HG02852 (cell line): ENCODE measurements at regions not wholly inside any gene's neighbourhood (a gene's known extent, or its start where the extent isn't known, plus 50 kb on each side); places are given as distances from the start of the nearest gene placed in this dataset.
"Not testable (repeated sequence)": the region's sequence is repeated elsewhere in the genome, so short reads cannot be mapped to it uniquely, and the experiment has no call there.

Experiments used
- ATAC-seq: cut with Tn5 transposase; IDR thresholded peaks from one replicate; pipeline ENCODE4 v1.9.1; 2021; ENCODE audit warnings: mild to moderate bottlenecking, moderate library complexity; ENCODE audit not compliant: unreplicated experiment

- ATAC-seq: no peak
These were observed 143.7 kb downstream of the TM2D1 start for GRCh38 chr1:61581251-61581650.

- ATAC-seq: no peak
These were observed 144.5 kb downstream of the TM2D1 start for GRCh38 chr1:61580417-61580816.

- no peak for ATAC-seq
These were observed 145.1 kb downstream of the TM2D1 start for GRCh38 chr1:61579802-61580201.

- no peak for ATAC-seq
These were observed 152.9 kb downstream of the TM2D1 start for GRCh38 chr1:61572046-61572445.

- ATAC-seq: no peak
These were observed 154.8 kb downstream of the TM2D1 start for GRCh38 chr1:61570191-61570590.

- no peak for ATAC-seq
These were observed 155.7 kb downstream of the TM2D1 start for GRCh38 chr1:61569303-61569621.

GRCh38 chr1:61568460-61569302 is 156.3 kb downstream of the TM2D1 start:
- no peak for ATAC-seq

- ATAC-seq: no peak
These were observed 158.8 kb downstream of the TM2D1 start for GRCh38 chr1:61566177-61566576.

GRCh38 chr1:61563611-61564010 is 161.3 kb downstream of the TM2D1 start:
- no peak for ATAC-seq

- ATAC-seq: no peak
These were observed 163.3 kb downstream of the TM2D1 start for GRCh38 chr1:61561666-61562065.

- no peak for ATAC-seq
These were observed 164.6 kb downstream of the TM2D1 start for GRCh38 chr1:61560385-61560784.

- ATAC-seq: no peak
These were observed 168.3 kb downstream of the TM2D1 start for GRCh38 chr1:61556631-61557030.

GRCh38 chr1:61552630-61553305 is 172.2 kb downstream of the TM2D1 start:
- ATAC-seq: no peak

- ATAC-seq: not testable (repeated sequence)
These were observed 177.6 kb downstream of the TM2D1 start for GRCh38 chr1:61547302-61547701.

- not testable (repeated sequence) for ATAC-seq
These were observed 180.1 kb downstream of the TM2D1 start for GRCh38 chr1:61544870-61545269.

GRCh38 chr1:61543498-61543897 is 181.4 kb downstream of the TM2D1 start:
- ATAC-seq: not testable (repeated sequence)

- no peak for ATAC-seq
These were observed 185.1 kb downstream of the TM2D1 start for GRCh38 chr1:61539720-61540462.

- no peak for ATAC-seq
These were observed 186.7 kb downstream of the TM2D1 start for GRCh38 chr1:61538228-61538627.

- ATAC-seq: no peak
These were observed 188.5 kb downstream of the TM2D1 start for GRCh38 chr1:61536174-61537108.

- no peak for ATAC-seq
These were observed 190.1 kb downstream of the TM2D1 start for GRCh38 chr1:61534847-61535246.

- ATAC-seq: no peak
These were observed 191.4 kb downstream of the TM2D1 start for GRCh38 chr1:61533546-61533945.
